HEK293T (cell line): ENCODE measurements at regions not wholly inside any gene's neighbourhood (a gene's known extent, or its start where the extent isn't known, plus 50 kb on each side); places are given as distances from the start of the nearest gene placed in this dataset.

Experiments used
- BHLHE40 ChIP-seq: fragments of 450-650 bp; IDR thresholded peaks from 2 replicates; pipeline ENCODE4 v1.6.1; 2016; ENCODE audit warnings: mild to moderate bottlenecking, moderate library complexity, borderline replicate concordance
- CTBP1 ChIP-seq: fragments of 450-650 bp; IDR thresholded peaks from 2 replicates; pipeline ENCODE4 v1.6.1; 2016; ENCODE audit warnings: borderline replicate concordance
- ELF4 ChIP-seq: fragments of 450-650 bp; IDR thresholded peaks from 2 replicates; pipeline ENCODE4 v1.6.1; 2017; ENCODE audit warnings: antibody characterized with exemption
- FOXA1 ChIP-seq: fragments of 450-650 bp; IDR thresholded peaks from 2 replicates; pipeline ENCODE4 v1.6.1; 2016; ENCODE audit warnings: mild to moderate bottlenecking
- FOXM1 ChIP-seq: fragments of 450-650 bp; IDR thresholded peaks from 2 replicates; pipeline ENCODE4 v1.6.1; 2017; ENCODE audit warnings: mild to moderate bottlenecking, borderline replicate concordance
- HDGF ChIP-seq: fragments of 450-650 bp; IDR thresholded peaks from 2 replicates; pipeline ENCODE4 v1.6.1; 2017; ENCODE audit warnings: antibody characterized with exemption, borderline replicate concordance
- L3MBTL2 ChIP-seq: fragments of 450-650 bp; conservative IDR thresholded peaks from 2 replicates; pipeline ENCODE4 v1.6.1; 2016; ENCODE audit warnings: mild to moderate bottlenecking
- LEF1 ChIP-seq: fragments of 450-650 bp; IDR thresholded peaks from 2 replicates; pipeline ENCODE4 v1.6.1; 2017; ENCODE audit warnings: mild to moderate bottlenecking, borderline replicate concordance
- NFRKB ChIP-seq: fragments of 450-650 bp; IDR thresholded peaks from 2 replicates; pipeline ENCODE4 v1.6.1; 2016; ENCODE audit warnings: mild to moderate bottlenecking, moderate library complexity
- SP1 ChIP-seq: fragments of 450-650 bp; IDR thresholded peaks from 2 replicates; pipeline ENCODE4 v1.6.1; 2017
- TARDBP ChIP-seq: fragments of 450-650 bp; IDR thresholded peaks from 2 replicates; pipeline ENCODE4 v1.6.1; 2016
- TF ChIP-seq, protein P1 (sequence below): fragments of 450-650 bp; IDR thresholded peaks from 2 replicates; pipeline ENCODE4 v1.6.1; 2016

DNA sequence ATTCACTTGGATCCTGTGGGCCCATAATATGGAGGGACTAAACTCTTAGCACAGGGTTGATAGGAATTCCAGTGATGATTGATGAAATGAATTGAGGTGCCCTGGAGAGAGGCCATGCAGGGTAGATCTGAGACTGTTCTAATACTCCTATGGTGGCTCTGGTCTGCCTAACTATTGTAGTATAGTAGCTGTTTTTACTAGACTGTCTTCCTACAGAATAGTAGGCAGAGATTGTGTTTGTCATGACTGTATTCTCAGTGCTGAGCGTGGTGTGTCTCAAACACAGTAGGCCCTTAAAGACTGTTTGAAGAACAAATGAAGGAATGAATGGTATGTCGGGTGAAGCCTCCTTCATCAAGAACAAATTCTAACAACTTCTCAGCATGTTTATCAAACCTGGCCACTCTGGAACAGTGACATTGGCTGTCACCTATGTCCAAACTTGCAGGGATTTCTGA, 107.0 kb upstream of the SESN3 start:
- TF ChIP-seq FOXA1 (no peak), TARDBP (no peak), BHLHE40 (no peak), HDGF (no peak), SP1 (no peak), L3MBTL2 (no peak), FOXM1 (no peak), LEF1 (no peak), CTBP1 (no peak), NFRKB (no peak), ELF4 (no peak)
- TF ChIP-seq, protein P1, sequence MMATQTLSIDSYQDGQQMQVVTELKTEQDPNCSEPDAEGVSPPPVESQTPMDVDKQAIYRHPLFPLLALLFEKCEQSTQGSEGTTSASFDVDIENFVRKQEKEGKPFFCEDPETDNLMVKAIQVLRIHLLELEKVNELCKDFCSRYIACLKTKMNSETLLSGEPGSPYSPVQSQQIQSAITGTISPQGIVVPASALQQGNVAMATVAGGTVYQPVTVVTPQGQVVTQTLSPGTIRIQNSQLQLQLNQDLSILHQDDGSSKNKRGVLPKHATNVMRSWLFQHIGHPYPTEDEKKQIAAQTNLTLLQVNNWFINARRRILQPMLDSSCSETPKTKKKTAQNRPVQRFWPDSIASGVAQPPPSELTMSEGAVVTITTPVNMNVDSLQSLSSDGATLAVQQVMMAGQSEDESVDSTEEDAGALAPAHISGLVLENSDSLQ: no peak
